PC-9 (cell line): ENCODE measurements at regions not wholly inside any gene's neighbourhood (a gene's known extent, or its start where the extent isn't known, plus 50 kb on each side); places are given as distances from the start of the nearest gene placed in this dataset.

Experiments
- BruUV-seq: library from RNA; stranded (reverse); fragments of 400-500 nt; replicated peaks from 2 replicates; lab custom pipeline; 2021; lab: Mats Ljungman, UMichigan
- CTCF ChIA-PET: fragments of 300-600 bp; sonication (Branson Sonifier 250); formaldehyde crosslinking; loops from one replicate; lab custom pipeline; 2022; ENCODE audit warnings: antibody characterized with exemption; lab: Charles Lee
- POLR2A ChIA-PET: fragments of 300-600 bp; sonication (Branson Sonifier 250); formaldehyde crosslinking; loops from one replicate; lab custom pipeline; 2022; ENCODE audit warnings: antibody characterized with exemption; ENCODE audit not compliant: unreplicated experiment; lab: Charles Lee
- DNase-seq, 2 experiments: peaks; one replicate each; pipeline versions ENCODE4 v3.0.0 to v3.0.0-alpha.2; 2015 to 2022; ENCODE audit warnings: mixed read lengths in 1 of 2
- H2AFZ ChIP-seq: fragments of 200-600 bp; sonication (generic); 2 replicates; pipeline ENCODE4 v1.8.1; 2017; ENCODE audit warnings: antibody characterized with exemption
- H3F3A ChIP-seq: fragments of 200-600 bp; sonication (generic); 2 replicates; pipeline ENCODE4 v1.8.1; 2017; ENCODE audit warnings: antibody characterized with exemption, mild to moderate bottlenecking, low read depth; ENCODE audit not compliant: insufficient read depth
- H3K27ac ChIP-seq: fragments of 200-600 bp; sonication (generic); 2 replicates; pipeline ENCODE4 v1.6.1; 2016; ENCODE audit warnings: mixed run types
- H3K27me3 ChIP-seq: fragments of 200-600 bp; sonication (generic); 2 replicates; pipeline ENCODE4 v1.6.1; 2016; ENCODE audit warnings: low read depth, mixed run types; ENCODE audit not compliant: insufficient read depth
- H3K36me3 ChIP-seq: fragments of 200-600 bp; sonication (generic); 2 replicates; pipeline ENCODE4 v1.6.1; 2016; ENCODE audit warnings: low read depth, mixed run types
- H3K4me1 ChIP-seq: fragments of 200-600 bp; sonication (generic); replicated peaks from 2 replicates; pipeline ENCODE4 v1.6.1; 2016; ENCODE audit warnings: mixed run types; ENCODE audit not compliant: insufficient read depth
- H3K4me2 ChIP-seq: fragments of 200-600 bp; sonication (generic); 2 replicates; pipeline ENCODE4 v1.6.1; 2017; ENCODE audit warnings: mixed run types
- H3K4me3 ChIP-seq: fragments of 200-600 bp; sonication (generic); 2 replicates; pipeline ENCODE4 v1.6.1; 2016; ENCODE audit warnings: mixed run types
- H3K79me2 ChIP-seq: fragments of 200-600 bp; sonication (generic); 2 replicates; pipeline ENCODE4 v1.6.1; 2017; ENCODE audit warnings: low read depth, mixed run types
- H3K9me2 ChIP-seq: fragments of 200-600 bp; sonication (generic); 2 replicates; pipeline ENCODE4 v1.8.1; 2017; ENCODE audit warnings: mild to moderate bottlenecking; ENCODE audit not compliant: insufficient read depth
- H3K9me3 ChIP-seq: fragments of 200-600 bp; sonication (generic); 2 replicates; pipeline ENCODE4 v1.8.1; 2016; ENCODE audit warnings: low read depth; ENCODE audit not compliant: insufficient read depth
- H4K20me1 ChIP-seq: fragments of 200-600 bp; sonication (generic); 2 replicates; pipeline ENCODE4 v1.8.1; 2017; ENCODE audit not compliant: insufficient read depth
- CTCF ChIP-seq: fragments of 200-600 bp; sonication (generic); conservative IDR thresholded peaks from 2 replicates; pipeline ENCODE4 v1.6.1; 2017; ENCODE audit warnings: mixed run types, antibody characterized with exemption, mild to moderate bottlenecking, moderate library complexity
- EZH2 ChIP-seq: fragments of 200-600 bp; sonication (generic); IDR thresholded peaks from 2 replicates; pipeline ENCODE4 v1.8.0; 2017; ENCODE audit warnings: antibody characterized with exemption, low read depth
- intact Hi-C: fragments of 100-400 bp; cut with micrococcal nuclease; formaldehyde crosslinking; loops from one replicate; pipeline ENCODE4 v1.10.0; 2022; ENCODE audit not compliant: unreplicated experiment

- no TSS peak for BruUV-seq
- no peaks in the 10 kb centered on the region for H3K9me3 ChIP-seq
- no peaks in the 10 kb centered on the region for H3K36me3 ChIP-seq
- DNase-seq, result no peak
- H2AFZ ChIP-seq, result no peak overlapping the region
- H3K4me1 ChIP-seq, result no peaks in the 10 kb centered on the region
- H4K20me1 ChIP-seq, result no peaks in the 10 kb centered on the region
- intact Hi-C loops, result no loop called here
- no peak overlapping the region for H3K27ac ChIP-seq
- no peaks in the 10 kb centered on the region for H3K9me2 ChIP-seq
- H3K79me2 ChIP-seq, result no peaks in the 10 kb centered on the region
- ChIA-PET POLR2A (no interaction called here), CTCF (no interaction called here)
- no peak for TF ChIP-seq CTCF
- TF ChIP-seq EZH2, result no peak
- H3F3A ChIP-seq, result no peaks in the 10 kb centered on the region
- H3K27me3 ChIP-seq, result no peaks in the 10 kb centered on the region
- no peak overlapping the region for H3K4me3 ChIP-seq
- H3K4me2 ChIP-seq, result no peak overlapping the region
These were observed 822.3 kb downstream of the LRFN5 start for GRCh38 chr14:42428996-42429395.

GRCh38 chr14:42424501-42424900 is 817.8 kb downstream of the LRFN5 start:
- Histone ChIP-seq H3K4me1 (no peaks in the 10 kb centered on the region), H3K4me3 (no peak overlapping the region), H3K9me2 (no peaks in the 10 kb centered on the region), H3K79me2 (no peaks in the 10 kb centered on the region), H3K4me2 (no peak overlapping the region), H3F3A (no peaks in the 10 kb centered on the region), H3K27me3 (no peaks in the 10 kb centered on the region), H3K36me3 (no peaks in the 10 kb centered on the region), H4K20me1 (no peaks in the 10 kb centered on the region), H3K27ac (no peak overlapping the region), H2AFZ (no peak overlapping the region), H3K9me3 (no peaks in the 10 kb centered on the region)
- DNase-seq, result no peak
- no TSS peak for BruUV-seq
- TF ChIP-seq CTCF (no peak), EZH2 (no peak)
- ChIA-PET POLR2A (no interaction called here), CTCF (no interaction called here)
- intact Hi-C loops, result no loop called here

GRCh38 chr14:42421377-42422078 is 814.9 kb downstream of the LRFN5 start:
- TF ChIP-seq CTCF, result no peak
- no peak for TF ChIP-seq EZH2
- Histone ChIP-seq H3K36me3 (no peaks in the 10 kb centered on the region), H3K79me2 (no peaks in the 10 kb centered on the region), H3F3A (no peaks in the 10 kb centered on the region), H3K4me1 (no peaks in the 10 kb centered on the region), H3K27me3 (no peaks in the 10 kb centered on the region), H2AFZ (no peak overlapping the region), H3K27ac (no peak overlapping the region), H3K9me3 (no peaks in the 10 kb centered on the region), H3K9me2 (no peaks in the 10 kb centered on the region; the same call in 1 of the 2 replicates), H4K20me1 (no peaks in the 10 kb centered on the region), H3K4me3 (no peak overlapping the region), H3K4me2 (no peak overlapping the region)
- ChIA-PET POLR2A (no interaction called here), CTCF (no interaction called here)
- DNase-seq, result no peak
- intact Hi-C loops, result no loop called here
- no TSS peak for BruUV-seq
